C1 segment of cervical spinal cord (tissue), 14 donors: ENCODE measurements at regions not wholly inside any gene's neighbourhood (a gene's known extent, or its start where the extent isn't known, plus 50 kb on each side); places are given as distances from the start of the nearest gene placed in this dataset.

Source experiments
- DNase-seq, 14 donors: peaks; one replicate each; lab custom pipeline; 2025; lab: John Stamatoyannopoulos, UW

DNA sequence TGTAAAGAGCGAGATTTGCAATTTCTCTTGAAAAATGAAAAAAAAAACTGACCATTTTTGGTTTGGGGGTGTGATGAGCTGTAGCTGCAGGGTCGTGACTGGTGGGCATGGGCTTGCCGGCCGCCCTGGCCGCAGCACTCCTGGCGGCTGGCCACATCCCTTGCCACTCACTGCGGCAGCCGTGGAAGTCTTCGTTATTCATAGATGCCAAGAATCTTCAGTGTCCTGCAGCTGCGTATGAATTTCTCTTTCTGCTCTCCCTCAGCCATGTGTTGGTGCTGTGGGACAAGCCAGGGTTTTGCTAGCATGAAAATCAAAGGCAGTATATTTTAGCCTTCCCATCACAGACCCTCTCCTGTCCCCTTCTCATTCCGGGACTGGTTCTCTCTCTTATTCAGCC is 151.7 kb upstream of the TSHZ3 start:
- DNase-seq = no peak

- DNase-seq = no peak
Observed at GRCh38 chr19:31501427-31502195, 152.4 kb upstream of the TSHZ3 start.

DNA sequence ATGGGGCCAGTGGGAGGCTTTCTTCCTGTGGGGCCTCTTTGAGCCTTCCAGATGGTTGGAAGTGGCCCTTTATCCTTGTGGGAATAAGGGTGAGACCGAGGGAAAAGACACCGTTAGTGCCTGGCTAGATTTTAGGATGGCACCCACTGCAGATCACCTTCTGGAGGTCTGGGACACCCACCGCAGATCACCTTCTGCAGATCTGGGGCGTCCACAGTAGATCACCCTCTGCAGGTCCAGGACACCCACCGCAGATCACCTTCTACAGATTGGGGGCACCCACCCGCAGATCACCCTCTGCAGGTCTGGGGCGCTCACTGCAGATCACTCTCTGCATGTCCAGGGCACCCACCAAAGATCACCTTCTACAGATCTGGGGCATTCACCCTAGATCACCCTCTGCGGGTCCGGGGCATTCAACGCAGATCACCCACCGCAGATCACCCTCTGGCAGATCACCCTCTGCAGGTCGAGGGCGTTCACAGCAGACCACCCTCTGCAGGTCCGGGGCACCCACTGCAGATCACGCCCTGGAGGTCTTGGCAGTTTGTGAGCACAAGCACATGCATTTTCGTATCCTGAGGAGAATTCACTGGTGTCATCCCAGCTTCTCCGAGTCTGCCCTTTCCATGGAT is 153.4 kb upstream of the TSHZ3 start:
- no peak for DNase-seq

DNA sequence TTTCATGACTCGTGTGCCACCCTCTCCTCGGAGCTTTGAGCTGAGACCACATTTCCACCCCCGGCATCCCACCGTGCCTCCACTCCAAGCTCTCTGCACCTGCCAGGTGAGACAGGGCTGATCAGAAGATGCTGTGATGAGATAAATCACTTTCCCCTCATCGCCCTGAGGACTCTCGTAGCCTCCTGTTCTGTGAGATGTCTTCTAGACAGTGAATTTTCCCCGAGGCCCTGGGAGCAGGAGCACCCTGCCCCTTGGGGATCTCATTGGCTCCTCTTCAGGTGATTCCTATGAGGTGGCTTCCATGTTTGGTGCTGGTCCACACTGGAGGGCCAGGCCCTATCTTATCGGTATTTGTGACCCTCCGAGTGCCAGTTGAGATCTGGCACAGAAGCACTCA is 154.0 kb upstream of the TSHZ3 start:
- no peak for DNase-seq

GRCh38 chr19:31504221-31504620 is 155.0 kb upstream of the TSHZ3 start:
- DNase-seq = no peak

DNA sequence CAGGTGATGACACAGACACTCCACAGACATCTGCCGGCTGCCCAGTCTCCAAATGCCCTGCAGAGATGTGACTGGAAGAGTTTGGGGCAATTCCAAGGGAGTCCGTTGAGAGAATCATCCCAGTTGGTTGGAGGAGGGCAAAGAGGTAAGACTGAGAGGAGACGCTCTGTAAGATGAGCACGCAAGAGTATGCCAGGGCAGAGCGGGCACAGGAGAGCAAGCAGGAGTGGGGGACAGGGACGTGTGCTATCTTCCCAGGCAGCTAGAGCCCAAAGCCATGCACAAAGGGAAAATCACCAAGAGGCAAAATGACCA is 156.3 kb upstream of the TSHZ3 start:
- no peak for DNase-seq

DNA sequence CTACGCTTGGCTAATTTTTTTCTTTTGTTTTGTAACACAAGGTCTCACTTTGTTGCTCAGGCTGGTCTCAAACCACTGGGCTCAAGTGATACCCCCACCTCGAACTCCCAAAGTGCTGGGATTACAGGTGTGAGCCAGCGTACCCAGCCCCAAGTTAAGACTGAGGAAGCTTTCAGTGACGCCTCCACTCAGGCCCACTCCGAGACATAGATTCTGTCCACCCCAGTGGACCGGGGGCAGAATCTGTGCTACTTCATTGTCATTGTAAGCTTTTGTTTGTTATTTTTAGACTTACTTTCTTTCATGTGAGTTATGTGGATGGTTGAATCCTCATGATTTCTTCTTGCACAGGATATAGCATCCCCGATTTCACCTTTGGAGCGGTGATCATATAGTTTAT is 156.9 kb upstream of the TSHZ3 start:
- no peak for DNase-seq

DNA sequence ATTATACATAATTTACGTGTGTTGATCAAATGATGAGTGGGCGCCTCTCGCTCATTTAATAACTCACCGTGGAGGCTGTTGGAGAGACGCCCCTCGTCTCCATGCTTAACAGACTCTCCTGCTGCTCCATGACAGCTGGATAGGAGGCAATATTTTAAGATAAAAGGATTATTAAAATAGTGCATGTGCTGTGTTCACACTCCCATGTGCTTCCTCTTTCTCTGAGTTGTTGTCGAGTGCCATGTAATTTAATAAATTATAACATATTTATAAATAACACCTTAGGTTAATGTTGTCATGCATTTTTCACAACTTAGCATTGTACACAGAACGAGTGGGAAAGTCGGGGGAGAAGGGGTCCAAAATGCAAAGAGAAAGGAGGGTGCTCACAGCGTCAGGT is 161.4 kb upstream of the TSHZ3 start:
- DNase-seq = no peak

GRCh38 chr19:31511098-31511497 is 161.9 kb upstream of the TSHZ3 start:
- no peak for DNase-seq

DNA sequence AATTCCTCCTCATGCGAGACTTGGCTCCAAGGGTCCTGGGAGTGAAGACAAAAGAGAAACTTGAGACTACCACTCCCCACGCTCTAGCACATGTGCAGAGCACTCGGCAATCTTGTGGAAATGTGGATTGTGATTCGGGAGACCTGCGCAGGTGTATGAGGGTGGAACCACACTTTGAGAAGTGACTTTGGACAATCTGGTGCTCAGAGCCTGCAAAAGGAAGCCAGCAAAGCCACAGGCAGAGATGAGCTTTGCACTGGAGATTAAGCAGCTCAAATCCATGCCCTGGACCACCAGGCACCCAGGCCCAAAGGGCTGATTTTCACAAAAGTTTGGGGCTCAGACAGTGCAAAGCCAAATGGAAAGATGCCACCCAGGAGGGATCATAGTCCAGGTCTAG is 162.5 kb upstream of the TSHZ3 start:
- no peak for DNase-seq

GRCh38 chr19:31512181-31512970 is 163.1 kb upstream of the TSHZ3 start:
- DNase-seq = no peak

- no peak for DNase-seq
Observed at GRCh38 chr19:31513841-31514240, 164.6 kb upstream of the TSHZ3 start.

GRCh38 chr19:31515931-31516330 is 166.7 kb upstream of the TSHZ3 start:
- no peak for DNase-seq

GRCh38 chr19:31516756-31517155 is 167.5 kb upstream of the TSHZ3 start:
- DNase-seq = no peak

DNA sequence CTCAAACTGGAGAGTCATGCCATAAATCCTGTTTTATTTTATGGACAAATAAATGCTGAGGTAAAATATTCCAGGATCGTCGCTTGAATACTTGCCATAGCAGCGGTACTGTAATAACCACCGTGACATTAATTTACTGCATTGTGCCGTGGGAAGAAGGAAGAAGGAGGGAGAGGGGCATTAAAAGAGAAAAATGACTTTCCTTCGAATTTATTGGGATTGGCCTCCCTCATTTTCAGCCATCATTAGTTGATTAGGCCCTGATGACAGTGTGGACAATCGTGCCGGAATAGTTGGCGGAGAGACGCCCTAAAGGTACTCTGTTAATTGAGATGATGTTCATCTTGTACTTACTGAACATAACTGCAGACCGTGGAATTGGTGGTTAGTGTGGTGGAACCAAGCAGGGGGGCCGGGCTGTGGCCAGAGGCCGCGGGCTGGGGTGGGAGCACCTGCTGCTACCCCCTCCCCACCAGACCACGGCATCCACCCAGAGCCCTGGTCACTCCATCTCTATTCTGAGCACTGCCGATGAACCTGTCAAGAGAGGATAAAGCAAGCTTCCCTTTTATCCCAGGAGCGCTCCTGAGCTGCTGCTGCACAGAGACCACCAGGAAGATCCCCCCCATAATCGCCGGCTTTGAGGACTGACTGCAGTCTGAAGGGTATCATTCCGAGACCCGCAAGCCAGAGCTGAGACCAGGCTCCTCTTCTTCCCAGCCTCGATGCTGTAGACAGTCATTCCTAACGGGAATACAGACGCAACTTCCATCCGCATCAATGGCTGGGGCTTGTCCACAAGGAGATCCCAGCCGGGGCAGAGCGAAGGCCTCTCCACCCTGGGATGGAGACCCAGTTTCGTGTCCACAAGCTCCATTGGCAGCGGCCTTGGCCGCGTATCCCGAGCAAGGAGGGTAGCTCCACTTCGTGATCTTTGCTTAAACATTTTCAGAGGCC is 168.3 kb upstream of the TSHZ3 start:
- DNase-seq = no peak

- DNase-seq = no peak
Observed at GRCh38 chr19:31518216-31519020, 169.2 kb upstream of the TSHZ3 start.

DNA sequence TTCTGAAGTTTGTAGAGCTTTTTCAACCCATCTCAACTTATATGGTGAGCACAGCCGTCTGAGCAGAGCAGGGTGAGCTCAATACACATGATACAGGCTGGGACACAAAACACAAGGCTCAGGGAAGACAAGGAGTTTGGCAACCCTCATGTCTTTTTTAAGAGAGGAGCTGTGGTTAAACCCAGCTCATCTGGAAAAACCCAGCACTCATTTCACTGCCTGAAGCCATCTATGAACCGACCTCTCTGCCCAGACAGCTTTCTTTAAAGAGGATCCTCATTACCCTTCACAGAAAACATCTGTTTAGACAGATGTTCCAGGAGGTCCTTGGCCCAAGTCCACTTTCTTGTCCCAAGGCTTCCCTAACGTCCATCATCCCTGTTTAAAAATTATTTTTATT is 170.0 kb upstream of the TSHZ3 start:
- DNase-seq = no peak

DNA sequence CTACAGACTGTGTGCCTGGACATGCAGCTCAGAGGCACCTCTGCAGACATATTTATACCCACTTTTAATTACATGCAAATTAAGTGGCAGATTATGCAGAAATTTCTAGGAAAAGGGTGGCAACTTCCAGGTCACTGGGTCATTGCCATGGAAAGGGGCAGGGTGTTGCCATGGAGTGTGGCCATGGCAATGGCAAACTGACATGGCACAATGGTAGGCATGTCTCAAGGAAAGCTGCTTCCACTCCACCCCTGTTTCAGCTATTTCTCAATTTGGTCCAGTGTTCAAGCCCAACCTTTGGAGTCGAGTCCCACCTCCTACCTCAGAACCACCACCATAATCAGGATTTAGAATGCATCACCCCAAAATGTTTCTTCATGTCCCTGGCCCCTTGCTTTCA is 170.7 kb upstream of the TSHZ3 start:
- DNase-seq = no peak

- DNase-seq = no peak
Observed at GRCh38 chr19:31520633-31521032, 171.4 kb upstream of the TSHZ3 start.

- no peak for DNase-seq
Observed at GRCh38 chr19:31525610-31526147, 176.4 kb upstream of the TSHZ3 start.

DNA sequence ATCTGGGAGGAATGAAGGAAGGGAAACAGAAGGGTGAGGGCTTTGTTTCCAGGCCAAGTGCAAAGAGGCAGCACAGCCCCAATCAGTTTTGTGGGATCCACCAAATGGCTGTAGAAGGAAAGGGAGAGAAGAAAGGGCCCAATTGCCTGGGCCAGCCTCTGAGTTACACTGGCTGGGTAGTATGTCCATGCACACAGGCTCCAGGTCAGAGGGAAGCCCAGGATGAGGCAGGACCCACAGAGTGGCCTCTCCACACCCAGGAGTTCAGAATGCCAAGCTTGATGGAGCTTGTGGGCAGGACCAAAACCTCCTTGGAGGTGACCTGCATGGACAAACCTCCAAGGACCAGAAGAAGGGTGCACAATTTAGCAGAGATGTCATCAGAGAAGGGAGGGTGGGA is 178.2 kb upstream of the TSHZ3 start:
- no peak for DNase-seq
